ENCODE measurements at regions not wholly inside any gene's neighbourhood (a gene's known extent, or its start where the extent isn't known, plus 50 kb on each side); places are given as distances from the start of the nearest gene placed in this dataset.
A peak's percentile ranks its signal among the peaks of the same experiment; 100 is the strongest.

DNA sequence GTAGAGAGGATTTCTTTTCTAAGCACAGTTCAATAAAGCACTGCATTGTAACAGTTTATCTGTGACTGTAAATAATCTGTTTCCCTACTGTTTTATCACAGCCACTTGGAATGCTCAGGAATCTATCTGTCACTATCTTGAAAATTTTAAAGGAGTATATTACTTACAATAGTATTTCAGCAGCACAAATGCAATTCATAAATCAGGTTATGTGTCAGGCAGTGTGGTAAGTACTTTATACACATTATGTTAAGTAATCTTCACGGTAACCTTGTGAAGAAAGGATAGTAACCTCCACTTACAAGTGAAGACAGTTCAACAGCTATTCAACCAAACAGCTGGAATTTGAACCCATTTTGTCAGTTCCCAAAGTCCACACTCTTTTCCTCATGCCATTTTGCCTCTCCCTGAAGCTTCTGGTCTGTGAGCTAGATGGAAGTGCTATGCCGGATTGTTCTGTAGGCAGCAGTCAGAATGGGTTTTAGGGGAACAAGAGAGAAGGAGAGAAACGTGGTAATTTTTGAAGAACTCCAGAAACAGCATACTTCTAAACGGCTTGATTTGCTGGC is 125.0 kb downstream of the KLF12 start:
- Mint-ChIP-seq H3K4me3 (no peak overlapping the region), H3K4me1 (peaks cover 30% of the 10 kb centered on the region)

DNA sequence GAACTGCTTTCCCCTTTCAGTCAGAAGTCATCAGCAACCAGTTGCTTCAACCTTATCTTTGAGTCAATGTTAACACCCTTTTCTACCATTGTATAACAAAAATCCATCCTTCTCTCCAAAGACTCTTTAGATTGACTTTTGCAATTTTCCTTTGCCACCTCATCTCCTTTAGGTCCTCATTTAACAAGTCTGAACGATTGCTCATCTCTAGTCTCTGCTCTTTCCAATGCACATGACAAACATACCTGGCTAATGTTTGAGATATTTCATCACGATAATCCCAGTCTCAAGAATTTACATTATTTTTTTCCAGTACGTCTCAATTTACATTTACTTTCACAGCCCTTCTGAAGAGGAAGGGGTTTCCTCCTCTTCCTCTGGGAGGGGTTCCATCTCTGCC is 127.5 kb downstream of the KLF12 start:
- no peaks in the 10 kb centered on the region for H3K27me3 Mint-ChIP-seq
- H3K4me3 Mint-ChIP-seq, result no peak overlapping the region
- peaks cover 4% of the 10 kb centered on the region for H3K36me3 Mint-ChIP-seq (ENCODE audit: low read depth)
- DNase-seq (no peak), ATAC-seq (no peak)
- no peaks in the 10 kb centered on the region for H3K9me3 ChIP-seq (ENCODE audit: control insufficient read depth, low read length, poor library complexity, severe bottlenecking)
- peaks cover 30% of the 10 kb centered on the region for H3K4me1 Mint-ChIP-seq
- peak overlapping the region; percentile 75 for H3K27ac Mint-ChIP-seq

More for the DNA sequence above, 125.0 kb downstream of the KLF12 start:
- H3K27me3 Mint-ChIP-seq, result no peaks in the 10 kb centered on the region
- DNase-seq (no peak), ATAC-seq (no peak)
- H3K27ac Mint-ChIP-seq, result peak overlapping the region; percentile 24
- no peaks in the 10 kb centered on the region for H3K9me3 ChIP-seq (ENCODE audit: control insufficient read depth, low read length, poor library complexity, severe bottlenecking)
- peaks cover 4% of the 10 kb centered on the region for H3K36me3 Mint-ChIP-seq (ENCODE audit: low read depth)

DNA sequence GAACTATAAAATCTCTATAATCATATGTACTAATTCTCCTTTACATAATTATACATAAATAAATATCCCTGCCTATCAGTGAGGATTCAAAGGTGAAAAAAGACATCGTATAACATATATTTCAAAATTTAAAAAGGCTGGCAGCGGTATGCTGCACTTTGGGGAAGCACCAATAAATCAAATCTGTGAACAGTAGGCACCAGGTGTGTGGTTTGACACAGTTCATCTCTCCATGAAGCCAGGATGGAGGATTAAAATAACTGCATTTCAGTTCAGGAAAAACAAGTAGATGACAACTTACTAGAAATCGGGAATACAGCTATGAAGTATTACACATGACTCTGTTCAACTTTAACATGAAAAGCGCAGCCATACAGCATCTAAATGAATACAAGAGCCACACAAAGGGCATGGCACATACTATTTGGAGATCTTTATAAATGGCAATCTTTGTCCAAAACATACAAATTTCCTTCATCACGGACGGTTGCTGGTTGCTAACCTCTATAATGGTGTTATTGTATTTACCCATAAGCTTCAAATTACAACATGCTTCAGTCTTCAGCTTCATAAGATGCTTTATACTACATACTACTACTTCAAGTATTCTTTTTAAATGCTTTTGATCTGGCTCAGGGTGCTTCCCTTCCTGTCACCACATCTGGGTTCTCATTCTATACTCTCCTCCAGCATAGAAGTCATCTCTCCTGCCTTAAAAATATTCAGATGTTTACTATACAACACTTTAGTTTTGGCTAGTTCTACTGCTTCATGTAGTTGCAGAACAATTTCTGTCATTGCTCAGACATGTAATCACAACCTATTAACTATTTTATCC is 128.7 kb downstream of the KLF12 start:
- no peak overlapping the region for H3K4me3 Mint-ChIP-seq
- peak; percentile 40 for ATAC-seq

GRCh38 chr13:74004109-74004508 is 130.1 kb downstream of the KLF12 start:
- H3K4me3 Mint-ChIP-seq, result no peak overlapping the region
- no peaks in the 10 kb centered on the region for H3K9me3 ChIP-seq (ENCODE audit: control insufficient read depth, low read length, poor library complexity, severe bottlenecking)
- H3K4me1 Mint-ChIP-seq, result peaks cover 36% of the 10 kb centered on the region
- peaks cover 4% of the 10 kb centered on the region for H3K36me3 Mint-ChIP-seq (ENCODE audit: low read depth)
- H3K27me3 Mint-ChIP-seq, result no peaks in the 10 kb centered on the region
- ATAC-seq (no peak), DNase-seq (no peak)
- H3K27ac Mint-ChIP-seq, result no peak overlapping the region

More for the DNA sequence above, 128.7 kb downstream of the KLF12 start:
- Mint-ChIP-seq H3K4me1 (peaks cover 31% of the 10 kb centered on the region), H3K27me3 (no peaks in the 10 kb centered on the region), H3K27ac (peak overlapping the region; percentile 75), H3K36me3 (ENCODE audit: low read depth) (peaks cover 4% of the 10 kb centered on the region)
- no peaks in the 10 kb centered on the region for H3K9me3 ChIP-seq (ENCODE audit: control insufficient read depth, low read length, poor library complexity, severe bottlenecking)
- no peak for DNase-seq

DNA sequence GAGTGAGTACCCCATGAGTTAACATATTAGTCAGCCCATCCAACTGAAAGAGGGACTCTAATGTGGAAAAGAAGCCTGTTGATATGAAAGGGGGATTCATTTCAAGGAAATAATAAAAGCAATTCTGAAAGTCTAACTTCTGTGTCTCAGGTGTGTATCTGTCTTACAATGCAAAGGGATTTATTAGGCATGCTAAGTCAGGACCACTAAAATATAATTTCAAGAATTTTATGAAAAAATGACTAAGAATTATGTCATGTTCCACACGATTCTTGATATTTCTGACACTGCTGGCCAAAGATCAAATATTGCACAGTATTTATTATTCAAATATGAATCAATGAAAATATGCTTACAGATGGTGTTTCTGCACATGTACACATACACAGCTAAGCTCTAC is 130.8 kb downstream of the KLF12 start:
- no peaks in the 10 kb centered on the region for H3K27me3 Mint-ChIP-seq
- H3K9me3 ChIP-seq (ENCODE audit: control insufficient read depth, low read length, poor library complexity, severe bottlenecking), result no peaks in the 10 kb centered on the region
- H3K4me1 Mint-ChIP-seq, result peaks cover 41% of the 10 kb centered on the region
- DNase-seq (no peak), ATAC-seq (no peak)
- peaks cover 4% of the 10 kb centered on the region for H3K36me3 Mint-ChIP-seq (ENCODE audit: low read depth)
- H3K4me3 Mint-ChIP-seq, result no peak overlapping the region
- no peak overlapping the region for H3K27ac Mint-ChIP-seq

DNA sequence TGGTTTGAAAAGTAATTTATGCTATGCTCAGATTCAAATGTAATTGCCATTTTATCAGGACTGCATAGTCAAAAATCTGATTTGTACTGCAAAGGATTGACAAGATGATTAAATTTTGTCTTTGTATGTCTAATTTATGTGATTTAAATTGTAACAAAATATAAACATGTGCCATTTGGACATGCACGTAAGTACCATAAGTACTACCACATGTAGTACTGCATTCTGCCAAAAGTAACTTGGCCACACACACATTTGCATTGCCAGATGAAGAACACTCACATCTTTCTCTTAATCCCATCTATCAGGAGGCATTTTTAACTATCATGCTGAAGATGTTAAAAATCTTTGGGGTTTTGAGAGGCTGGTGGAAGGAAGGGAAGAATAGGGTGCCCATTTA is 133.3 kb downstream of the KLF12 start:
- H3K4me3 Mint-ChIP-seq, result peak overlapping the region; percentile 56
- ATAC-seq, result no peak
- no peaks in the 10 kb centered on the region for H3K27me3 Mint-ChIP-seq
- DNase-seq, result no peak
- no peaks in the 10 kb centered on the region for H3K36me3 Mint-ChIP-seq (ENCODE audit: low read depth)
- no peaks in the 10 kb centered on the region for H3K9me3 ChIP-seq (ENCODE audit: control insufficient read depth, low read length, poor library complexity, severe bottlenecking)
- H3K4me1 Mint-ChIP-seq, result peaks cover 43% of the 10 kb centered on the region
- H3K27ac Mint-ChIP-seq, result peak overlapping the region; percentile 51

DNA sequence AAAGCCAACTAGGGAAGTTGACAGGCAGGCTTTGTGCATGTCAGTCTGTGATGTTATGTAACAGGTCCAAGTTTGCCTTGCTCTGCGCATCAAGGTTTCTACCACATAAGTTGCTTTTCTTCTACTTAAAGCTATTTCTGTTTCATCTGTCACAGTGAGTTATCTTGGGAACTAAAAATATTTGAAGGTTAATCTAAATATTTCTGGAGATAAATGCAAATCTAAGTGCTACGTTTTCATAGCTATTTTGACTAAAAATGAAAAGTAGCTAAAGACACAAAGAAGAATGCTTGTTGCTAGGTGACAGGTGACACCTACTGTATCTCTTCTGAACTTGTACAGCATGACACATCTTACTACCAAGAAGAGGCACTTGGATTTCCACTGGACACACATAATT is 135.6 kb downstream of the KLF12 start:
- ATAC-seq, result no peak
- Mint-ChIP-seq H3K4me1 (peaks cover 43% of the 10 kb centered on the region), H3K4me3 (no peak overlapping the region), H3K36me3 (ENCODE audit: low read depth) (peaks cover 3% of the 10 kb centered on the region), H3K27ac (peak overlapping the region; percentile 54), H3K27me3 (no peaks in the 10 kb centered on the region)
- no peaks in the 10 kb centered on the region for H3K9me3 ChIP-seq (ENCODE audit: control insufficient read depth, low read length, poor library complexity, severe bottlenecking)
- DNase-seq, result no peak

GRCh38 chr13:73997964-73998363 is 136.2 kb downstream of the KLF12 start:
- H3K36me3 Mint-ChIP-seq (ENCODE audit: low read depth), result peaks cover 3% of the 10 kb centered on the region
- no peaks in the 10 kb centered on the region for H3K27me3 Mint-ChIP-seq
- H3K27ac Mint-ChIP-seq, result peak overlapping the region; percentile 54
- DNase-seq (no peak), ATAC-seq (no peak)
- H3K4me3 Mint-ChIP-seq, result no peak overlapping the region
- H3K9me3 ChIP-seq (ENCODE audit: control insufficient read depth, low read length, poor library complexity, severe bottlenecking), result no peaks in the 10 kb centered on the region
- H3K4me1 Mint-ChIP-seq, result peaks cover 42% of the 10 kb centered on the region

- H3K4me3 Mint-ChIP-seq, result no peak overlapping the region
- ATAC-seq, result no peak
- peaks cover 43% of the 10 kb centered on the region for H3K4me1 Mint-ChIP-seq
- H3K27ac Mint-ChIP-seq, result no peak overlapping the region
- no peaks in the 10 kb centered on the region for H3K9me3 ChIP-seq (ENCODE audit: control insufficient read depth, low read length, poor library complexity, severe bottlenecking)
- peaks cover 3% of the 10 kb centered on the region for H3K36me3 Mint-ChIP-seq (ENCODE audit: low read depth)
- DNase-seq, result no peak
- no peaks in the 10 kb centered on the region for H3K27me3 Mint-ChIP-seq
These were observed 137.6 kb downstream of the KLF12 start for GRCh38 chr13:73996569-73996968.

GRCh38 chr13:73995736-73996135 is 138.5 kb downstream of the KLF12 start:
- ATAC-seq (no peak), DNase-seq (no peak)
- Mint-ChIP-seq H3K36me3 (ENCODE audit: low read depth) (peaks cover 3% of the 10 kb centered on the region), H3K27me3 (no peaks in the 10 kb centered on the region), H3K4me1 (peaks cover 43% of the 10 kb centered on the region), H3K27ac (peak overlapping the region; percentile 16), H3K4me3 (no peak overlapping the region)
- H3K9me3 ChIP-seq (ENCODE audit: control insufficient read depth, low read length, poor library complexity, severe bottlenecking), result no peaks in the 10 kb centered on the region

DNA sequence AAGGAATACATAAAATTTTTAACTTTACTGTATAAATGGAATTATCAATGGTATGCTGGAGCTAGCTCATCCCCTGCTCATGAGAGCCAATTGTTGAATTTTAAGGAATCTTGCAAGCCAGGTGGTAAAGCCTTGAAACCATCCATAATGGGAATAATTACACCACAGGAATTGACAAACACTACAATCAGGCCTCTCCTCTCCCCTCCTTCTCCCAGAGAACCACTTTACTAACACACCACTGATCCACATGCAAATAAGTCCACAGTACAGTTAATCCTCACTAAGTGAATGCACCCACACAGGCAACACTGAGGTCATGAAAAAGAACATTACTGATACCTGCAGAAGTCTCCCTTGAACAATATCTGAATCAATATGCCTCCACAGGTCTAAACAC is 140.5 kb downstream of the KLF12 start:
- Mint-ChIP-seq H3K4me3 (no peak overlapping the region), H3K27me3 (no peaks in the 10 kb centered on the region), H3K4me1 (peaks cover 38% of the 10 kb centered on the region), H3K36me3 (ENCODE audit: low read depth) (peaks cover 3% of the 10 kb centered on the region), H3K27ac (peak overlapping the region; percentile 9)
- H3K9me3 ChIP-seq (ENCODE audit: control insufficient read depth, low read length, poor library complexity, severe bottlenecking), result no peaks in the 10 kb centered on the region
- ATAC-seq (no peak), DNase-seq (no peak)

- no peak overlapping the region for H3K4me3 Mint-ChIP-seq
- H3K27me3 Mint-ChIP-seq, result no peaks in the 10 kb centered on the region
- peaks cover 38% of the 10 kb centered on the region for H3K4me1 Mint-ChIP-seq
- H3K27ac Mint-ChIP-seq, result peak overlapping the region; percentile 2
- DNase-seq (no peak), ATAC-seq (no peak)
- H3K9me3 ChIP-seq (ENCODE audit: control insufficient read depth, low read length, poor library complexity, severe bottlenecking), result no peaks in the 10 kb centered on the region
- H3K36me3 Mint-ChIP-seq (ENCODE audit: low read depth), result peaks cover 3% of the 10 kb centered on the region
These were observed 142.3 kb downstream of the KLF12 start for GRCh38 chr13:73991884-73992283.

DNA sequence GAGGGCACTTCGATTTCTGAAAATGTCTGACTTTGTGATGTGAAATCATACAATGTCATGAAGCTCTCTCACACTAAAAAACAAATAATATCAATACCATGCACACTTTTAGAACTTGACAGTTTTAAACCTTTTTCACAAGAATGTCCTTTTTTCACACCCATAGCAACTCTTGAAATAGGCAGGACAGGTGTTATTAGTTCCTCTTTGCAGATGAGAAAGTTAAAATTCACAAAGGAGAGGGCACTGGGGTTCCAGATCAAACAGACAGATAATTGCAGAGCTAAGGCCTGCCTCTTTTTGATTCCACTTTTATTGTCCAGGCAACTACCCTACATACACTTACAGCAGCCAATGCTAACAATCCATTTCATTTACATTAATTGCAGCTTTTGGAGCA is 142.8 kb downstream of the KLF12 start:
- H3K27me3 Mint-ChIP-seq, result no peaks in the 10 kb centered on the region
- peaks cover 3% of the 10 kb centered on the region for H3K36me3 Mint-ChIP-seq (ENCODE audit: low read depth)
- H3K4me1 Mint-ChIP-seq, result peaks cover 38% of the 10 kb centered on the region
- DNase-seq (no peak), ATAC-seq (no peak)
- H3K4me3 Mint-ChIP-seq, result no peak overlapping the region
- H3K27ac Mint-ChIP-seq, result peak overlapping the region; percentile 2
- no peaks in the 10 kb centered on the region for H3K9me3 ChIP-seq (ENCODE audit: control insufficient read depth, low read length, poor library complexity, severe bottlenecking)

Data from T-helper 17 cell (primary cell).